Activated CD4-positive, alpha-beta memory T cell treated with anti-CD3 and anti-CD28 coated beads for 36 hours (primary cell): ENCODE measurements at regions not wholly inside any gene's neighbourhood (a gene's known extent, or its start where the extent isn't known, plus 50 kb on each side); places are given as distances from the start of the nearest gene placed in this dataset.
"Not testable (repeated sequence)": the region's sequence is repeated elsewhere in the genome, so short reads cannot be mapped to it uniquely, and the experiment has no call there.

Source experiments
- CTCF ChIA-PET: fragments of 350-600 bp; sonication (Branson Sonifier 250); formaldehyde crosslinking; loops from one replicate; lab custom pipeline; 2021; ENCODE audit warnings: antibody characterized with exemption, inconsistent platforms; lab: Charles Lee
- POLR2A ChIA-PET: fragments of 350-600 bp; sonication (Branson Sonifier 250); formaldehyde crosslinking; loops from one replicate; lab custom pipeline; 2021; ENCODE audit warnings: antibody characterized with exemption; lab: Charles Lee
- DNase-seq: peaks from one replicate; pipeline ENCODE4 v3.0.0-alpha.2; 2020
- H3K27ac Mint-ChIP-seq: one replicate; pipeline ENCODE4 v1.8.0; 2021; ENCODE audit warnings: mixed read lengths
- H3K27me3 Mint-ChIP-seq: one replicate; pipeline ENCODE4 v1.8.0; 2021; ENCODE audit warnings: mixed read lengths
- H3K36me3 Mint-ChIP-seq: one replicate; pipeline ENCODE4 v1.8.0; 2021; ENCODE audit warnings: mixed read lengths
- H3K4me1 Mint-ChIP-seq: one replicate; pipeline ENCODE4 v1.8.0; 2021; ENCODE audit warnings: low read depth, mixed read lengths
- H3K4me3 Mint-ChIP-seq: one replicate; pipeline ENCODE4 v1.8.0; 2021; ENCODE audit warnings: mild to moderate bottlenecking, mixed read lengths
- H3K9me3 Mint-ChIP-seq: one replicate; pipeline ENCODE4 v1.8.0; 2021; ENCODE audit warnings: mixed read lengths
- intact Hi-C: fragments of 100-400 bp; cut with micrococcal nuclease; formaldehyde crosslinking; loops from one replicate; pipeline ENCODE4 v1.15.1; 2023

DNA sequence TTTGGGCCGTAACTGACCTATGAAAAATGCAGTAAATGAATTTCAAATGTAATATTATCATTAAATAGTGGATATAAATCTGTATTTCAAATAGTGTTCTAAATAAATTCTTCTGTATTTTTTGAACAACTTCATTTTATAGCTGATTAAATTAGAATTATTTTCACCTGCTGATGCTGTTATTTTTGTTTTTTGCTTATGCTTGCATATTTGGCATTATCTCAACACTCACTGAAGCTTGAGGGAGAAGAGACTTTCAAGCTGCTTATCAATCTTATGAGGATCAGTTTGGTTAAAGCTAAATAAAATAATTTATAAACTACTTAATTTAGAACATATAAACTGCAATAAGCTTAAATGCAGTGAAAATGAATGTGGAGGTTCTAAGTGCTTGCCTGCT, 251.3 kb upstream of the PCDH9 start:
- Mint-ChIP-seq H3K36me3 (no peaks in the 10 kb centered on the region), H3K4me1 (no peaks in the 10 kb centered on the region), H3K4me3 (no peak overlapping the region), H3K27me3 (no peaks in the 10 kb centered on the region), H3K9me3 (peaks cover 11% of the 10 kb centered on the region), H3K27ac (no peak overlapping the region)
- no peak for DNase-seq
- ChIA-PET CTCF (no interaction called here), POLR2A (no interaction called here)
- intact Hi-C loops, result no loop called here

DNA sequence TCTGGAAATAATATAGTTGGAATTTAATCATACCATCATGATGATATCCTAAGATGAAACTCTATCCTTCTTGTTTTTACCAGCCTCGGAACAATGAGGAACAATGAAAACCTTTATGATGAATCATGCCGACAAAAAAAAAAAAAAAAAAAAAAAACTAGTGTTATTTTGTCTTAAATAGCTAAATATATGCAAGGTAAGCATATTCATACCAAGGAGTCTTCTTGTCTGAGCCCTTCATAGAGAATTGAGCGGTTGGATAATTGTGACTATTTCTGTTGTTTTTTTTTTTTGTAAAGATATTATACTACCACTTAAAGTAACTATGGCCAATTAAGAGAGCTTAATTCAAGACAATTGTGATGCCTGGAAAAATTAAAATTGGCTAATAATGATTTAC, 244.0 kb upstream of the PCDH9 start:
- POLR2A ChIA-PET, result no interaction called here
- H3K27me3 Mint-ChIP-seq, result no peaks in the 10 kb centered on the region
- peaks cover 26% of the 10 kb centered on the region for H3K9me3 Mint-ChIP-seq
- H3K36me3 Mint-ChIP-seq, result no peaks in the 10 kb centered on the region
- intact Hi-C loops, result no loop called here
- H3K4me3 Mint-ChIP-seq, result no peak overlapping the region
- no peaks in the 10 kb centered on the region for H3K4me1 Mint-ChIP-seq
- no peak overlapping the region for H3K27ac Mint-ChIP-seq
- CTCF ChIA-PET, result no interaction called here
- no peak for DNase-seq

DNA sequence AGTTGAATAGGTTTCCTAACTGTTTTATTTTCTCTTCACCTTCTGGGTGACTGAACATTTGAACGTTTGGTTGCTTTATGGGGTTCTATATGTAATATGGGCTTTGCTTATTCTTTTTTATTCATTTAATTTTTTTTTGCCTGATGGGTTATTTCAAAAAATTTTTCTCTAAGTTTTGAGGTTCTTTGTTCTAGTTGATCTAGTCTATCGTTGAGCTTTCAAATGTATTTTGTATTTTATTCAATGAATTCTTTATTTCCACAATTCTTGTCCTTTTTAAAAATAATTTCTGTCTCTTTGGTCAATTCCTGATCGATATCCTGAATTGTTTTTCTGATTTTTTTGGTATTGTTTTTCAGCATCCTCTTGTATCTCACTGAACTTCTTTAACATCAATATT, 239.5 kb upstream of the PCDH9 start:
- Mint-ChIP-seq H3K4me3 (no peak overlapping the region), H3K27ac (no peak overlapping the region), H3K27me3 (no peaks in the 10 kb centered on the region), H3K36me3 (no peaks in the 10 kb centered on the region), H3K4me1 (no peaks in the 10 kb centered on the region), H3K9me3 (peaks cover 29% of the 10 kb centered on the region)
- ChIA-PET POLR2A (no interaction called here), CTCF (no interaction called here)
- no peak for DNase-seq
- intact Hi-C loops, result no loop called here

DNA sequence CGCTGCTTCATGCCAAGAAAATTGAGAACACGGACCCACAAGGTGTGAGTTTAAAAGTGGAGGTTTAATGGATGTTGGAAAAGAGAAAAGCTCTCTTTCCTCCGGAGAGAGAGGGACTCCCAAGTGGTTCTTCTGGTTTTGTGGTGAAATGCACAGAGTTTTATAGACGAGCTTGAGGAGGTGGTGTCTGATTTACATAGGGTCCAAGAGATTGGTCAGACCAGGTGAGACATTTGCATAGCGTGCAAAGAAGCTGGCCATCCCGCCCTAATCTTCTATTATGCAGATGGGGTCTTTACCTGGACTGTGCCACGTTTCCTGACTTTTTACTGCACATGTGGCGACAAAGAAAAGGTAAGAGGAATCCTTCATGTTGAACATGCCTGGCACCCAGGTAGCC, 236.4 kb upstream of the PCDH9 start:
- ChIA-PET POLR2A (no interaction called here), CTCF (no interaction called here)
- Mint-ChIP-seq H3K27me3 (no peaks in the 10 kb centered on the region), H3K9me3 (peaks cover 26% of the 10 kb centered on the region), H3K27ac (no peak overlapping the region), H3K4me1 (no peaks in the 10 kb centered on the region), H3K36me3 (no peaks in the 10 kb centered on the region), H3K4me3 (no peak overlapping the region)
- no peak for DNase-seq
- intact Hi-C loops, result no loop called here

- H3K4me3 Mint-ChIP-seq, result no peak overlapping the region
- CTCF ChIA-PET, result no interaction called here
- no peak for DNase-seq
- intact Hi-C loops, result no loop called here
- POLR2A ChIA-PET, result no interaction called here
- no peaks in the 10 kb centered on the region for H3K27me3 Mint-ChIP-seq
- no peak overlapping the region for H3K27ac Mint-ChIP-seq
- H3K9me3 Mint-ChIP-seq, result peaks cover 7% of the 10 kb centered on the region
- no peaks in the 10 kb centered on the region for H3K36me3 Mint-ChIP-seq
- no peaks in the 10 kb centered on the region for H3K4me1 Mint-ChIP-seq
Observed at GRCh38 chr13:67464154-67464553, 234.0 kb upstream of the PCDH9 start.

DNA sequence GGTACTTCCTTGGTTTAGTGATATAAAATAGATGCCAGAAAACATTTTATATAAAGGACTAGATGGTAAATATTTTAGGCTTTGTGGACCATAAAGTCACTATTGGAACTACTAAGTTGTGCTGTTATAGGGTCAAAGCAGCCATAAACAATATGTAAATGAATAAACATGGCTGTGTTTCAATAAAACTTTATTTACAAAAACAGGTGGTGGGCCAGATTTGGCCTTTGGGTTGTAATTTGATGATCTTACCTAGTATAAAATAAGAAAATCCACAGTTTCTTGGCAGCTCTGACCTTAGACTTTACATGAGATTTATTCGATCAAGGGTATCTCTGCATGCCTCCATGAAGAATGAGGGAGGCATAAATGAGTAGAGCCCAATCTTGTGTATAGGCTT, 232.0 kb upstream of the PCDH9 start:
- POLR2A ChIA-PET, result no interaction called here
- intact Hi-C loops, result no loop called here
- no peaks in the 10 kb centered on the region for H3K4me1 Mint-ChIP-seq
- no peak overlapping the region for H3K27ac Mint-ChIP-seq
- no peak overlapping the region for H3K4me3 Mint-ChIP-seq
- H3K9me3 Mint-ChIP-seq, result peaks cover 3% of the 10 kb centered on the region
- no peak for DNase-seq
- H3K36me3 Mint-ChIP-seq, result no peaks in the 10 kb centered on the region
- H3K27me3 Mint-ChIP-seq, result no peaks in the 10 kb centered on the region
- CTCF ChIA-PET, result no interaction called here

DNA sequence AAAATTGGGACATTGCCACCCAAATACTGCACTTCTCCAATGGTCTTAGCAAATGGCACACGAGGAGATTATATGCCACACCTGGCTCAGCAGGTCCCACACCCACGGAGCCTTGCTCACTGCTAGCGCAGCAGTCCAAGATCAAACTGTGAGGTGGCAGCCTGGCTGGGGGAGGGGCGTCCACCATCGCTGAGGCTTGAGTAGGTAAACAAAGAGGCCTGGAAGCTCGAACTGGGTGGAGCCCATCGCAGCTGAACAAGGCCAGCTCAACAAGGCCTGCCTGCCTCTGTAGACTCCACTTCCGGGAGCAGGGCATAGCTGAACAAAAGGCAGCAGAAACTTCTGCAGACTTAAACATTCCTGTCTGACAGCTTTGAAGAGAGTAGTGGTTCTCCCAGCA, 222.4 kb upstream of the PCDH9 start:
- DNase-seq, CTCF ChIA-PET, intact Hi-C loops, H3K27me3 Mint-ChIP-seq, H3K27ac Mint-ChIP-seq, H3K36me3 Mint-ChIP-seq, POLR2A ChIA-PET, H3K4me1 Mint-ChIP-seq, H3K4me3 Mint-ChIP-seq: not testable (repeated sequence)
- H3K9me3 Mint-ChIP-seq, result peaks cover 25% of the 10 kb centered on the region

DNA sequence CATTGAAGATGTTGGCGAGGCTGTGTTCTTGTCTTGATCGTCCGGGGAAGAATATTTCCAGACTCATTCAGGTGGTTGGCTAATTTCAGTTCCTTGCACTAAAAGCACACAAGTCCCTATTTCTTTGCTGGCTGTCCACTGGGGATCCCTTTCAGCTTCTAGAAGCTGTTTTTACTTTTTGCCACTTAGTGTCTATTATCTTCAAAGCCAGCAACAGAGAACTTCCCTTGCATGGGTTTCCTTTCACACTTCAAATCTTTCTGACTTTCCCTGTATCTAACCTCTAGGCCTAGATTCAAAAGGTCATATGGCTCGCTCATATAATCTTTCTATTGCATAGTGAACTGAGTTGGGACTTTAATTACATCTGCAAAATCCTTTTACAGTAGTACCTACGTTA, 215.3 kb upstream of the PCDH9 start:
- POLR2A ChIA-PET, result no interaction called here
- no peak overlapping the region for H3K27ac Mint-ChIP-seq
- H3K9me3 Mint-ChIP-seq, result no peaks in the 10 kb centered on the region
- H3K4me1 Mint-ChIP-seq, result no peaks in the 10 kb centered on the region
- no peaks in the 10 kb centered on the region for H3K36me3 Mint-ChIP-seq
- CTCF ChIA-PET, result no interaction called here
- no peaks in the 10 kb centered on the region for H3K27me3 Mint-ChIP-seq
- no peak overlapping the region for H3K4me3 Mint-ChIP-seq
- intact Hi-C loops, result no loop called here
- no peak for DNase-seq

GRCh38 chr13:67443923-67444322, 213.8 kb upstream of the PCDH9 start:
- H3K36me3 Mint-ChIP-seq, result no peaks in the 10 kb centered on the region
- H3K9me3 Mint-ChIP-seq, result no peaks in the 10 kb centered on the region
- ChIA-PET POLR2A (no interaction called here), CTCF (no interaction called here)
- intact Hi-C loops, result no loop called here
- H3K27me3 Mint-ChIP-seq, result no peaks in the 10 kb centered on the region
- no peak for DNase-seq
- no peaks in the 10 kb centered on the region for H3K4me1 Mint-ChIP-seq
- H3K4me3 Mint-ChIP-seq, result no peak overlapping the region
- no peak overlapping the region for H3K27ac Mint-ChIP-seq

- H3K27me3 Mint-ChIP-seq, result no peaks in the 10 kb centered on the region
- ChIA-PET CTCF (no interaction called here), POLR2A (no interaction called here)
- no peak overlapping the region for H3K27ac Mint-ChIP-seq
- no peaks in the 10 kb centered on the region for H3K36me3 Mint-ChIP-seq
- intact Hi-C loops, result no loop called here
- no peaks in the 10 kb centered on the region for H3K4me1 Mint-ChIP-seq
- no peak for DNase-seq
- no peak overlapping the region for H3K4me3 Mint-ChIP-seq
- no peaks in the 10 kb centered on the region for H3K9me3 Mint-ChIP-seq
Observed at GRCh38 chr13:67440236-67440975, 210.3 kb upstream of the PCDH9 start.

- no peaks in the 10 kb centered on the region for H3K36me3 Mint-ChIP-seq
- no peaks in the 10 kb centered on the region for H3K9me3 Mint-ChIP-seq
- POLR2A ChIA-PET, result no interaction called here
Observed at GRCh38 chr13:67439365-67439764, 209.2 kb upstream of the PCDH9 start.

DNA sequence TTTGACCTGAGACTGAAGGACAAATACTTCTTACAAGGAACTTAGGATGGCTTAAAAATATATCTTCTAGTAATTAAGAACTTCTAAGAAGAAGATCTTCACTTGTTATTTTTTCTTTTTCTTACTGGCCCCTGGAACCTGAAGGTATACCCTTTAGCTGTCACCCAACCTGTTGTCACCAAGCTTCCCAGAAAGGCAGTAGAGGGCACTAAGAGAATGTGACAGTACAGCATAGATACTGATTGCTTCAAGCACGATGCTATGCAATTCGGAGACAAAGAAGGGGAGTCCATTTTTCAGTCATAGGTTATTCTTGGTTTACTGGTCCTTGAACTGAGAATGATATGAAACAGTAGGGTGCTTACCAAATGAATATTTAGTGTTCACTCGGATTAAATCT, 208.3 kb upstream of the PCDH9 start:
- DNase-seq, result no peak
- CTCF ChIA-PET, result no interaction called here
- POLR2A ChIA-PET, result no interaction called here
- no peaks in the 10 kb centered on the region for H3K9me3 Mint-ChIP-seq
- no peak overlapping the region for H3K27ac Mint-ChIP-seq
- H3K4me1 Mint-ChIP-seq, result no peaks in the 10 kb centered on the region
- no peak overlapping the region for H3K4me3 Mint-ChIP-seq
- intact Hi-C loops, result no loop called here
- H3K27me3 Mint-ChIP-seq, result no peaks in the 10 kb centered on the region
- no peaks in the 10 kb centered on the region for H3K36me3 Mint-ChIP-seq

More at GRCh38 chr13:67439365-67439764, 209.2 kb upstream of the PCDH9 start:
- CTCF ChIA-PET, result no interaction called here
- H3K27me3 Mint-ChIP-seq, result no peaks in the 10 kb centered on the region
- H3K4me1 Mint-ChIP-seq, result no peaks in the 10 kb centered on the region
- DNase-seq, result no peak
- no peak overlapping the region for H3K4me3 Mint-ChIP-seq
- intact Hi-C loops, result no loop called here
- no peak overlapping the region for H3K27ac Mint-ChIP-seq

GRCh38 chr13:67437244-67437643, 207.1 kb upstream of the PCDH9 start:
- no peaks in the 10 kb centered on the region for H3K27me3 Mint-ChIP-seq
- H3K9me3 Mint-ChIP-seq, result no peaks in the 10 kb centered on the region
- no peak for DNase-seq
- H3K4me3 Mint-ChIP-seq, result no peak overlapping the region
- POLR2A ChIA-PET, result no interaction called here
- CTCF ChIA-PET, result no interaction called here
- no peaks in the 10 kb centered on the region for H3K4me1 Mint-ChIP-seq
- H3K36me3 Mint-ChIP-seq, result no peaks in the 10 kb centered on the region
- intact Hi-C loops, result no loop called here
- no peak overlapping the region for H3K27ac Mint-ChIP-seq
